ENCODE measurements at regions not wholly inside any gene's neighbourhood (a gene's known extent, or its start where the extent isn't known, plus 50 kb on each side); places are given as distances from the start of the nearest gene placed in this dataset.

- 94% methylated on average over 36 of the region's 36 CpGs for WGBS, 3 donors
- TF ChIP-seq EP300 (IDR thresholded peaks at IDR 0.05) (no peak), POLR2A (IDR thresholded peaks at IDR 0.05) (no peak)
- TF ChIP-seq, protein P1, sequence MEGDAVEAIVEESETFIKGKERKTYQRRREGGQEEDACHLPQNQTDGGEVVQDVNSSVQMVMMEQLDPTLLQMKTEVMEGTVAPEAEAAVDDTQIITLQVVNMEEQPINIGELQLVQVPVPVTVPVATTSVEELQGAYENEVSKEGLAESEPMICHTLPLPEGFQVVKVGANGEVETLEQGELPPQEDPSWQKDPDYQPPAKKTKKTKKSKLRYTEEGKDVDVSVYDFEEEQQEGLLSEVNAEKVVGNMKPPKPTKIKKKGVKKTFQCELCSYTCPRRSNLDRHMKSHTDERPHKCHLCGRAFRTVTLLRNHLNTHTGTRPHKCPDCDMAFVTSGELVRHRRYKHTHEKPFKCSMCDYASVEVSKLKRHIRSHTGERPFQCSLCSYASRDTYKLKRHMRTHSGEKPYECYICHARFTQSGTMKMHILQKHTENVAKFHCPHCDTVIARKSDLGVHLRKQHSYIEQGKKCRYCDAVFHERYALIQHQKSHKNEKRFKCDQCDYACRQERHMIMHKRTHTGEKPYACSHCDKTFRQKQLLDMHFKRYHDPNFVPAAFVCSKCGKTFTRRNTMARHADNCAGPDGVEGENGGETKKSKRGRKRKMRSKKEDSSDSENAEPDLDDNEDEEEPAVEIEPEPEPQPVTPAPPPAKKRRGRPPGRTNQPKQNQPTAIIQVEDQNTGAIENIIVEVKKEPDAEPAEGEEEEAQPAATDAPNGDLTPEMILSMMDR (IDR thresholded peaks at IDR 0.05), result no peak
- no peaks in the 10 kb centered on the region for H3K4me1 ChIP-seq (ENCODE audit: insufficient read depth)
- intact Hi-C loops (cut with DNase I), result no loop called here
- H3K36me3 ChIP-seq, result no peaks in the 10 kb centered on the region
- H3K9me3 ChIP-seq, result no peaks in the 10 kb centered on the region
- no peak overlapping the region for H3K4me3 ChIP-seq
- H3K27ac ChIP-seq, result no peak overlapping the region
- DNase-seq, result no peak
- H3K27me3 ChIP-seq, result no peaks in the 10 kb centered on the region
Observed at GRCh38 chr9:79193501-79194223, 378.1 kb upstream of the TLE4 start.

DNA sequence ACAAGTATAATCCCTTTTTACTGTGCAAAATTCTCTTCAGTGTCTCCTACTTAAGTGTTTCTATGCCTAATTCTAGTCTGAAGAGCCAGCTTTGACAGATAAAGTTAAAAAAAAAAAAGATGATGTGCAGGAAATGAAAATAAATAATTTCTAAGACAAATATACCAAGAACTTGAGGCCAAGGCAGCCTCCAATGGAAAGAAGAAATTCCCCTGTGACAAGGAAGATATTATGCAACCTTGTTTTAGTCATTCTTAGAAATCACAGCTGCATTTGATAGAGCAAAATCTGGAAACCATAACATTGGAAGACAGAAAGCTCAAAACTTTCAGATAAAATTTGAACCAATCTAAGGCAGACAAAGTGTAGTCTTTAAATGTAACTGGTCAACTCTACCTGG, 375.9 kb upstream of the TLE4 start:
- intact Hi-C loops (cut with DNase I), result no loop called here
- Histone ChIP-seq H3K27me3 (no peaks in the 10 kb centered on the region), H3K4me1 (ENCODE audit: insufficient read depth) (no peaks in the 10 kb centered on the region), H3K27ac (no peak overlapping the region), H3K36me3 (no peaks in the 10 kb centered on the region), H3K4me3 (no peak overlapping the region), H3K9me3 (no peaks in the 10 kb centered on the region)
- TF ChIP-seq, protein P1 (IDR thresholded peaks at IDR 0.05), result no peak
- TF ChIP-seq POLR2A (IDR thresholded peaks at IDR 0.05), result no peak
- TF ChIP-seq EP300 (IDR thresholded peaks at IDR 0.05), result no peak
- no peak for DNase-seq

DNA sequence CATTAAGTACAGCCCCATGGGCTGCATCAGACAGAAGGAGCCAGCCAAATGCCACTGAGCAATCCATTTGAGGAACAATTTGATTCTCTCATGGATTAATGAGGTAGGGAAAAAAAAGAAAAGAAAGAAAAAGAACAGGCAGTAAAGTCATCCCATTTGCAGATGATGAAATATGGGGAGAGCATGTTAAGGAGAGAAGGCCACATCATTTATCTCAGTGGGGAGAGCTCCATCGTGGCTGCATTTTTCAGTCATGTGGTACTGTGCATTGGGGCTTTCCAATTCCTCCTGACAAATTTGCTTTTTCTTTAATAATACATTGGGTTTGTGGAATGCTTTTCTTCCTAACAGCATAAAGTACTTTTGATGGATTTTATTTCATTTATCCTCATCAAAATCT, 375.2 kb upstream of the TLE4 start:
- no peak for TF ChIP-seq EP300 (IDR thresholded peaks at IDR 0.05)
- no peak for TF ChIP-seq POLR2A (IDR thresholded peaks at IDR 0.05)
- TF ChIP-seq, protein P1 (IDR thresholded peaks at IDR 0.05), result no peak
- Histone ChIP-seq H3K4me3 (no peak overlapping the region), H3K4me1 (ENCODE audit: insufficient read depth) (no peaks in the 10 kb centered on the region), H3K36me3 (no peaks in the 10 kb centered on the region), H3K9me3 (no peaks in the 10 kb centered on the region), H3K27me3 (no peaks in the 10 kb centered on the region), H3K27ac (no peak overlapping the region)
- WGBS, 3 donors, result 9 to 13% (median 9%) methylated on average over 1 of the region's 1 CpG
- DNase-seq, result no peak
- intact Hi-C loops (cut with DNase I), result no loop called here

DNA sequence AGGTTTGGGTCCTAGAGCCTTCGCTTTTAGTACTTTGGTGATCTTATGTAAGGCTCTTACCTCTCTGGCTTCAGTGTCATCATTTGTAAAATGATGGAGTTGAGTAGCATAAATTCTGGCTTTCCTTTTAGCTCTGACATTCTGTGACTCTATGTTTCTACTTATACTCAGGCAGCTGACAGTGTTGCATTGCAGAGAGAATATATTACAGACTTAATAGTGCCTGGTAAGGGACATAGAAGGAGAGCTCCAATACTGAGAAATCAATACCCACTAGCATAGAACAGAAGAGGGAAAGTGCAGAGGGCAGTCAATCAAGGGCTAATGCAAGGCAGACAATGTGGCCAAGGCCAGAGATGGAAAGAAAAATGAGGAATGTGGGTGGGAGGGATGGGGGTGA, 371.4 kb upstream of the TLE4 start:
- DNase-seq, result no peak
- no peaks in the 10 kb centered on the region for H3K9me3 ChIP-seq
- H3K27ac ChIP-seq, result no peak overlapping the region
- H3K4me3 ChIP-seq, result no peak overlapping the region
- H3K27me3 ChIP-seq, result no peaks in the 10 kb centered on the region
- no peaks in the 10 kb centered on the region for H3K36me3 ChIP-seq
- 0 to 80% (median 44%) methylated on average over 1 of the region's 1 CpG for WGBS, 3 donors
- TF ChIP-seq, protein P1 (IDR thresholded peaks at IDR 0.05), result no peak
- TF ChIP-seq EP300 (IDR thresholded peaks at IDR 0.05), result no peak
- no peak for TF ChIP-seq POLR2A (IDR thresholded peaks at IDR 0.05)
- H3K4me1 ChIP-seq (ENCODE audit: insufficient read depth), result no peaks in the 10 kb centered on the region
- intact Hi-C loops (cut with DNase I), result no loop called here

All from ovary (tissue), 7 donors.